K562 (cell line): ENCODE measurements at regions not wholly inside any gene's neighbourhood (a gene's known extent, or its start where the extent isn't known, plus 50 kb on each side); places are given as distances from the start of the nearest gene placed in this dataset.

ENCODE experiments used
- ARNT ChIP-seq, 2 experiments: fragments of 450-650 bp; IDR thresholded peaks; 2 replicates each; pipeline ENCODE4 v1.6.1; 2016; ENCODE audit warnings: mild to moderate bottlenecking in 1 of 2
- ATF6 ChIP-seq: sonication (generic); formaldehyde crosslinking; IDR thresholded peaks from 2 replicates; pipeline ENCODE4 v1.4.0; 2020; ENCODE audit warnings: mild to moderate bottlenecking, missing genetic modification reagents
- CBFA2T3 ChIP-seq: fragments of 450-650 bp; IDR thresholded peaks from 2 replicates; pipeline ENCODE4 v1.6.1; 2017
- CBX8 ChIP-seq: fragments of 200-600 bp; sonication (generic); IDR thresholded peaks from 2 replicates; pipeline ENCODE4 v1.6.1; 2012; ENCODE audit warnings: borderline replicate concordance, mixed run types, low read depth, mild to moderate bottlenecking, moderate library complexity, mixed read lengths, low read length, control low read depth, inconsistent platforms; ENCODE audit not compliant: poor library complexity, severe bottlenecking; ENCODE audit errors: extremely low read depth
- EGR1 ChIP-seq: fragments of 450-650 bp; conservative IDR thresholded peaks from 2 replicates; pipeline ENCODE4 v1.6.1; 2017; ENCODE audit warnings: mild to moderate bottlenecking
- ETS2 ChIP-seq: IDR thresholded peaks from 2 replicates; pipeline ENCODE4 v1.6.1; 2016; ENCODE audit warnings: borderline replicate concordance, missing genetic modification characterization, mild to moderate bottlenecking, moderate library complexity, missing compliant biosample characterization; ENCODE audit not compliant: poor library complexity, severe bottlenecking
- EZH2 ChIP-seq: IDR thresholded peaks from 2 replicates; pipeline ENCODE4 v1.6.1; 2012; ENCODE audit warnings: low read depth, mild to moderate bottlenecking, inconsistent platforms, low read length, borderline replicate concordance
- GABPA ChIP-seq: fragments of 200-800 bp; sonication (Bioruptor generic); conservative IDR thresholded peaks from 2 replicates; pipeline ENCODE4 v1.6.1; 2016; ENCODE audit warnings: low read depth, missing genetic modification characterization, missing compliant biosample characterization
- ILK ChIP-seq: fragments of 450-650 bp; IDR thresholded peaks from 2 replicates; pipeline ENCODE4 v1.6.1; 2016; ENCODE audit warnings: missing genetic modification characterization, low read depth, mild to moderate bottlenecking, missing compliant biosample characterization, moderate library complexity, borderline replicate concordance
- JUND ChIP-seq, 2 experiments: IDR thresholded peaks; 2 replicates in 1 of 2; 3 replicates in 1 of 2; pipeline ENCODE4 v1.6.1; 2011; ENCODE audit warnings: borderline replicate concordance in 2 of 2, low read depth in 2 of 2, low read length in 2 of 2, improper control_type of control experiment in 1 of 2, missing biosample characterization in 1 of 2, missing genetic modification characterization in 1 of 2, missing genetic modification reagents in 1 of 2
- MXI1 ChIP-seq: IDR thresholded peaks from 2 replicates; pipeline ENCODE4 v1.6.1; 2011; ENCODE audit warnings: low read depth, mild to moderate bottlenecking, improper control_type of control experiment, low read length
- RBM22 ChIP-seq: fragments of 200-400 bp; formaldehyde crosslinking; IDR thresholded peaks from 2 replicates; pipeline ENCODE4 v1.6.1; 2018; ENCODE audit warnings: low read length, low read depth; ENCODE audit not compliant: poor library complexity, severe bottlenecking
- SIRT6 ChIP-seq: IDR thresholded peaks from one replicate; pipeline ENCODE4 v1.6.1; 2012; ENCODE audit warnings: low read depth, mild to moderate bottlenecking, control low read depth, inconsistent platforms, low read length, moderate library complexity
- SLC30A9 ChIP-seq: fragments of 250-450 bp; sonication (Bioruptor Pico); IDR thresholded peaks from 2 replicates; pipeline ENCODE4 v1.8.0; 2022; ENCODE audit warnings: mild to moderate bottlenecking, moderate library complexity
- SOX6 ChIP-seq: fragments of 450-650 bp; IDR thresholded peaks from 2 replicates; pipeline ENCODE4 v1.6.1; 2014; ENCODE audit warnings: mild to moderate bottlenecking
- STAT5B ChIP-seq: fragments of 250-450 bp; sonication (Bioruptor Pico); IDR thresholded peaks from 2 replicates; pipeline ENCODE4 v1.8.0; 2021; ENCODE audit warnings: mild to moderate bottlenecking, inconsistent platforms
- TAF7 ChIP-seq: fragments of 450-650 bp; IDR thresholded peaks from 2 replicates; pipeline ENCODE4 v1.6.1; 2016; ENCODE audit warnings: missing genetic modification characterization, missing compliant biosample characterization
- TAL1 ChIP-seq: fragments of 450-650 bp; IDR thresholded peaks from 2 replicates; pipeline ENCODE4 v1.6.1; 2016; ENCODE audit warnings: mild to moderate bottlenecking
- TCFL5 ChIP-seq: fragments of 250-450 bp; sonication (Bioruptor Pico); conservative IDR thresholded peaks from 2 replicates; pipeline ENCODE4 v1.6.1; 2021; ENCODE audit warnings: mild to moderate bottlenecking, moderate library complexity, matching md5 sums
- THRAP3 ChIP-seq: fragments of 450-650 bp; IDR thresholded peaks from 2 replicates; pipeline ENCODE4 v1.6.1; 2016; ENCODE audit warnings: mild to moderate bottlenecking, inconsistent platforms, borderline replicate concordance
- ZNF146 ChIP-seq: IDR thresholded peaks from one replicate; pipeline ENCODE4 v1.6.1; 2018; ENCODE audit warnings: missing compliant biosample characterization; ENCODE audit not compliant: unreplicated experiment
- ZNF174 ChIP-seq: fragments of 250-450 bp; sonication (Bioruptor Pico); IDR thresholded peaks from 2 replicates; pipeline ENCODE4 v1.4.0; 2020; ENCODE audit warnings: mild to moderate bottlenecking
- ZNF212 ChIP-seq: fragments of 450-650 bp; formaldehyde crosslinking; IDR thresholded peaks from 2 replicates; pipeline ENCODE4 v1.4.0; 2020; ENCODE audit warnings: mild to moderate bottlenecking
- ZNF354B ChIP-seq: fragments of 250-450 bp; sonication (Bioruptor Pico); IDR thresholded peaks from 2 replicates; pipeline ENCODE4 v1.4.0; 2020
- TF ChIP-seq, protein P1 (sequence below): fragments of 450-650 bp; IDR thresholded peaks from 2 replicates; pipeline ENCODE4 v1.6.1; 2014; ENCODE audit warnings: low read depth, mild to moderate bottlenecking, moderate library complexity, borderline replicate concordance
- TF ChIP-seq, protein P2 (sequence below): IDR thresholded peaks from 2 replicates; pipeline ENCODE4 v1.6.1; 2012; ENCODE audit warnings: low read depth, low read length, improper control_type of control experiment, borderline replicate concordance

DNA sequence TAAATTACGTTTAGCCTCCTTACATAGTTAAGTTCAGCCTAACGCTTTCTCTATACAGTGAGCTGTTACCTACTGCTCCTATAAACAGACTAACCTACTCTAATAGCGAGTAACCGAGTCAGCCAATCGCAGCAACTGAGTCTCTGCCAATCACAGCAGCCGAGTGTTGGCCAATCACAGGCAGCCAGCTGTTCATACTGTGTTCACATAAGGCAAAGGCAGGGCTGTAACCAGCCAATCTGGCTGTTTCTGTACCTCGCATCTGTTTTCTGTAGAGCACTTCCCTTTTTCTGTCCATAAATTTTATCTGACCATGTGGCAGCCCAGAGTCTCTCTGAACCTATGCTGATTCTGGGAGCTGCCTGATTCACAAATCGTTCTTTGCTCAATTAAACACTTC lies 263.9 kb upstream of the JARID2 start (continued):
- TF ChIP-seq, protein P1, sequence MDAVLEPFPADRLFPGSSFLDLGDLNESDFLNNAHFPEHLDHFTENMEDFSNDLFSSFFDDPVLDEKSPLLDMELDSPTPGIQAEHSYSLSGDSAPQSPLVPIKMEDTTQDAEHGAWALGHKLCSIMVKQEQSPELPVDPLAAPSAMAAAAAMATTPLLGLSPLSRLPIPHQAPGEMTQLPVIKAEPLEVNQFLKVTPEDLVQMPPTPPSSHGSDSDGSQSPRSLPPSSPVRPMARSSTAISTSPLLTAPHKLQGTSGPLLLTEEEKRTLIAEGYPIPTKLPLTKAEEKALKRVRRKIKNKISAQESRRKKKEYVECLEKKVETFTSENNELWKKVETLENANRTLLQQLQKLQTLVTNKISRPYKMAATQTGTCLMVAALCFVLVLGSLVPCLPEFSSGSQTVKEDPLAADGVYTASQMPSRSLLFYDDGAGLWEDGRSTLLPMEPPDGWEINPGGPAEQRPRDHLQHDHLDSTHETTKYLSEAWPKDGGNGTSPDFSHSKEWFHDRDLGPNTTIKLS = no peak; the same call in 1 of the 2 replicates
- TF ChIP-seq TAF7 (tag) (no peak), EGR1 (no peak), THRAP3 (no peak), RBM22 (no peak), EZH2 (no peak), ATF6 (CRISPR knock-in tag) (no peak), ZNF212 (CRISPR knock-in tag) (no peak), SIRT6 (no peak), GABPA (tag) (no peak), ARNT (IDR thresholded peaks at IDR 0.05) (no peak), ILK (no peak), CBX8 (no peak), STAT5B (CRISPR knock-in tag) (no peak), SLC30A9 (CRISPR knock-in tag) (no peak), TAL1 (0 out of 2 replicates have a peak, but pooled peaks have one; percentile 29), MXI1 (no peak), TCFL5 (CRISPR knock-in tag) (no peak), CBFA2T3 (peak; percentile 61; the same call in 1 of the 2 replicates), ZNF146 (CRISPR knock-in tag) (no peak), JUND (IDR thresholded peaks at IDR 0.05; ENCODE audit: borderline replicate concordance, low read depth, low read length) (no peak), JUND (tag; IDR thresholded peaks at IDR 0.05; ENCODE audit: borderline replicate concordance, low read depth, low read length) (peak; percentile 19; the same call in 1 of the 3 replicates), ZNF354B (no peak), ZNF174 (CRISPR knock-in tag) (no peak), ETS2 (tag) (no peak), SOX6 (no peak)
- TF ChIP-seq, protein P2, sequence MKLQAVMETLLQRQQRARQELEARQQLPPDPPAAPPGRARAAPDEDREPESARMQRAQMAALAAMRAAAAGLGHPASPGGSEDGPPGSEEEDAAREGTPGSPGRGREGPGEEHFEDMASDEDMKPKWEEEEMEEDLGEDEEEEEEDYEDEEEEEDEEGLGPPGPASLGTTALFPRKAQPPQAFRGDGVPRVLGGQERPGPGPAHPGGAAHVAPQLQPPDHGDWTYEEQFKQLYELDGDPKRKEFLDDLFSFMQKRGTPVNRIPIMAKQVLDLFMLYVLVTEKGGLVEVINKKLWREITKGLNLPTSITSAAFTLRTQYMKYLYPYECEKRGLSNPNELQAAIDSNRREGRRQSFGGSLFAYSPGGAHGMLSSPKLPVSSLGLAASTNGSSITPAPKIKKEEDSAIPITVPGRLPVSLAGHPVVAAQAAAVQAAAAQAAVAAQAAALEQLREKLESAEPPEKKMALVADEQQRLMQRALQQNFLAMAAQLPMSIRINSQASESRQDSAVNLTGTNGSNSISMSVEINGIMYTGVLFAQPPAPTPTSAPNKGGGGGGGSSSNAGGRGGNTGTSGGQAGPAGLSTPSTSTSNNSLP = no peak
